Neural cell (in vitro differentiated cells): ENCODE measurements at regions not wholly inside any gene's neighbourhood (a gene's known extent, or its start where the extent isn't known, plus 50 kb on each side); places are given as distances from the start of the nearest gene placed in this dataset.

Source experiments
- EP300 ChIP-seq: fragments of 450-650 bp; conservative IDR thresholded peaks from 2 replicates; pipeline ENCODE4 v1.6.1; 2014; ENCODE audit warnings: antibody characterized with exemption, mild to moderate bottlenecking, moderate library complexity; ENCODE audit not compliant: poor library complexity, severe bottlenecking
- TAF1 ChIP-seq: IDR thresholded peaks from 2 replicates; pipeline ENCODE4 v1.6.1; 2012; ENCODE audit warnings: low read depth

GRCh38 chr7:68014031-68014736, 1017.6 kb downstream of the TYW1 start:
- no peak for TF ChIP-seq TAF1
- TF ChIP-seq EP300, result no peak
